Right lobe of liver (tissue), 4 donors: ENCODE measurements at regions not wholly inside any gene's neighbourhood (a gene's known extent, or its start where the extent isn't known, plus 50 kb on each side); places are given as distances from the start of the nearest gene placed in this dataset.

Experiments
- POLR2A ChIP-seq: fragments of 450-650 bp; IDR thresholded peaks from one replicate; pipeline ENCODE4 v1.6.1; 2017; ENCODE audit warnings: antibody characterized with exemption, mild to moderate bottlenecking
- TF ChIP-seq, protein P1 (sequence below), 4 donors: fragments of 200-600 bp in 3 of 4; fragments of 450-650 bp in 1 of 4; IDR thresholded peaks; one replicate each; pipeline versions ENCODE4 v1.5.1 to v1.8.0; 2016 to 2022; ENCODE audit warnings: antibody characterized with exemption in 4 of 4, mild to moderate bottlenecking in 2 of 4
- donor health status: DM: no; HTN: no; CAD: no.
- donor health status: DM: no; HTN: no; CAD: no.
- donor health status: DM: no; HTN: yes; CAD: no.

DNA sequence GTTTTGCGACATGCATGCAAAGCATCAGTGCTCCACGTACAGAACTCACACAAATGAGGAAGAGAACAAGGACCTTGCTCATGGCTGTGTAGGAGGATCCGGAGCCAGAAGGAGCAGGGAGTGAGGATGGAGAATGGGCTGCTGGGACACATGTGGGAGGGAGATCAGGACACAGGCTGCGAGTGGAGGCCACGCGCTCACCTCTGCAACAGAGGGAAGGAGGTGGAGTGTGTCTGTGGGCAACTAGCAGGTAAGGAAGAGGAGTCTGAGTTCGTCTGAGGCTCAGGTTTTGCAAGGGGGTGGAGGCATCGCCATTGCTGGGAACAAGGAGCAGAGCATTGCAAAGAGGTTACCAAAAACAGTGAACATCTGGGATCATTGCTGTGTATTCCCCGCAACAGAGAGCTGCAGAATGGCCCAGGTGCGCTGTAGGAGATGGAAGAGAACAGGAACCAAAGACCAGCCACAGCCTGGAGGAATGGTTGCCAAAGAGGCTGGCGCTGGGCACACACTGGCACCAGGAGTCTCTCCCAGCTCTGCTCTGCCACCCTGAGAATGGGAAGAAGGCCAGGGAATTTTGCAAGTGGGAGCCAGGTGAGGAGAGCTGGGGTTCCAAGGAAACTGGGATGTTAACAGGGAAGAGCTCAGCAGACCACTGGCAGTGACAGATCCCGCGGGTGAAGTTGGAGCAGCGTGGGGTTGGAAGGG is 90.0 kb upstream of the RPS6KA2 start:
- TF ChIP-seq, protein P1, sequence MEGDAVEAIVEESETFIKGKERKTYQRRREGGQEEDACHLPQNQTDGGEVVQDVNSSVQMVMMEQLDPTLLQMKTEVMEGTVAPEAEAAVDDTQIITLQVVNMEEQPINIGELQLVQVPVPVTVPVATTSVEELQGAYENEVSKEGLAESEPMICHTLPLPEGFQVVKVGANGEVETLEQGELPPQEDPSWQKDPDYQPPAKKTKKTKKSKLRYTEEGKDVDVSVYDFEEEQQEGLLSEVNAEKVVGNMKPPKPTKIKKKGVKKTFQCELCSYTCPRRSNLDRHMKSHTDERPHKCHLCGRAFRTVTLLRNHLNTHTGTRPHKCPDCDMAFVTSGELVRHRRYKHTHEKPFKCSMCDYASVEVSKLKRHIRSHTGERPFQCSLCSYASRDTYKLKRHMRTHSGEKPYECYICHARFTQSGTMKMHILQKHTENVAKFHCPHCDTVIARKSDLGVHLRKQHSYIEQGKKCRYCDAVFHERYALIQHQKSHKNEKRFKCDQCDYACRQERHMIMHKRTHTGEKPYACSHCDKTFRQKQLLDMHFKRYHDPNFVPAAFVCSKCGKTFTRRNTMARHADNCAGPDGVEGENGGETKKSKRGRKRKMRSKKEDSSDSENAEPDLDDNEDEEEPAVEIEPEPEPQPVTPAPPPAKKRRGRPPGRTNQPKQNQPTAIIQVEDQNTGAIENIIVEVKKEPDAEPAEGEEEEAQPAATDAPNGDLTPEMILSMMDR (IDR thresholded peaks at IDR 0.05) = no peak
- no peak for TF ChIP-seq POLR2A
